Trophoblast cell (in vitro differentiated cells and primary cell): ENCODE measurements at regions not wholly inside any gene's neighbourhood (a gene's known extent, or its start where the extent isn't known, plus 50 kb on each side); places are given as distances from the start of the nearest gene placed in this dataset.

Experiments
- DNase-seq, 2 donors: peaks; one replicate each; pipeline ENCODE4 v3.0.0-alpha.2; 2016
- H2AFZ ChIP-seq: 2 replicates; pipeline ENCODE4 v1.6.1; 2013; ENCODE audit warnings: low read length, moderate library complexity, mild to moderate bottlenecking; ENCODE audit not compliant: insufficient read depth, poor library complexity
- H2AK5ac ChIP-seq: 2 replicates; pipeline ENCODE4 v1.6.1; 2013; ENCODE audit warnings: mild to moderate bottlenecking, low read length
- H2BK120ac ChIP-seq: 2 replicates; pipeline ENCODE4 v1.6.1; 2013; ENCODE audit warnings: low read length, mild to moderate bottlenecking, moderate library complexity; ENCODE audit not compliant: insufficient read depth, poor library complexity
- H2BK12ac ChIP-seq: 2 replicates; pipeline ENCODE4 v1.6.1; 2013; ENCODE audit warnings: mild to moderate bottlenecking, low read length, moderate library complexity
- H2BK5ac ChIP-seq: 2 replicates; pipeline ENCODE4 v1.6.1; 2013; ENCODE audit warnings: low read length, low read depth, moderate library complexity, mild to moderate bottlenecking; ENCODE audit not compliant: poor library complexity
- H3K14ac ChIP-seq: 2 replicates; pipeline ENCODE4 v1.6.1; 2013; ENCODE audit warnings: mild to moderate bottlenecking, low read length
- H3K18ac ChIP-seq: 2 replicates; pipeline ENCODE4 v1.6.1; 2013; ENCODE audit warnings: mild to moderate bottlenecking, low read length
- H3K23ac ChIP-seq: 2 replicates; pipeline ENCODE4 v1.6.1; 2013; ENCODE audit warnings: low read length
- H3K27ac ChIP-seq: 2 replicates; pipeline ENCODE4 v1.5.1; 2013; ENCODE audit warnings: low read depth, mild to moderate bottlenecking, inconsistent platforms, low read length, moderate library complexity
- H3K27me3 ChIP-seq: 2 replicates; pipeline ENCODE4 v1.6.1; 2013; ENCODE audit warnings: inconsistent platforms, mild to moderate bottlenecking, low read length, moderate library complexity; ENCODE audit not compliant: insufficient read depth
- H3K36me3 ChIP-seq, 2 experiments: 1 replicate in 1 of 2; 2 replicates in 1 of 2; pipeline ENCODE4 v1.6.1; 2013; ENCODE audit warnings: low read length in 2 of 2, mild to moderate bottlenecking in 2 of 2, moderate library complexity in 1 of 2; ENCODE audit not compliant: insufficient read depth in 2 of 2, control insufficient read depth in 1 of 2
- H3K4ac ChIP-seq: 2 replicates; pipeline ENCODE4 v1.6.1; 2013; ENCODE audit warnings: low read depth, mild to moderate bottlenecking, low read length, moderate library complexity
- H3K4me1 ChIP-seq, 2 experiments: 1 replicate in 1 of 2; 2 replicates in 1 of 2; pipeline ENCODE4 v1.6.1; 2013; ENCODE audit warnings: low read length in 2 of 2, mild to moderate bottlenecking in 2 of 2, moderate library complexity in 1 of 2; ENCODE audit not compliant: insufficient read depth in 2 of 2, control insufficient read depth in 1 of 2
- H3K4me2 ChIP-seq: 2 replicates; pipeline ENCODE4 v1.6.1; 2013; ENCODE audit warnings: inconsistent platforms, mild to moderate bottlenecking, low read length, moderate library complexity
- H3K4me3 ChIP-seq: 2 replicates; pipeline ENCODE4 v1.5.1; 2013; ENCODE audit warnings: mild to moderate bottlenecking, low read depth, low read length, inconsistent platforms
- H3K79me1 ChIP-seq: one replicate; pipeline ENCODE4 v1.6.1; 2013; ENCODE audit warnings: low read length
- H3K79me2 ChIP-seq: 2 replicates; pipeline ENCODE4 v1.6.1; 2013; ENCODE audit warnings: low read length, mild to moderate bottlenecking; ENCODE audit not compliant: control insufficient read depth, insufficient read depth, poor library complexity
- H3K9ac ChIP-seq: 2 replicates; pipeline ENCODE4 v1.6.1; 2013; ENCODE audit warnings: mild to moderate bottlenecking, low read length
- H3K9me3 ChIP-seq: 2 replicates; pipeline ENCODE4 v1.6.1; 2013; ENCODE audit warnings: low read depth, mild to moderate bottlenecking, control low read depth, inconsistent platforms, low read length; ENCODE audit not compliant: insufficient read depth
- H4K12ac ChIP-seq: 2 replicates; pipeline ENCODE4 v1.6.1; 2013; ENCODE audit warnings: low read depth, mild to moderate bottlenecking, low read length, moderate library complexity
- H4K8ac ChIP-seq: 2 replicates; pipeline ENCODE4 v1.6.1; 2013; ENCODE audit warnings: low read depth, mild to moderate bottlenecking, low read length, moderate library complexity
- H4K91ac ChIP-seq: one replicate; pipeline ENCODE4 v1.6.1; 2013; ENCODE audit warnings: low read depth, mild to moderate bottlenecking, low read length, moderate library complexity
- WGBS: extraction: QIAGEN DNeasy Blood & Tissue Kit; methylation state at CpG from one replicate; pipeline ENCODE4 v1.1.7; 2013; ENCODE audit warnings: missing lambda C conversion rate; ENCODE audit not compliant: insufficient read length, insufficient coverage; ENCODE audit errors: extremely low coverage; 5-methylcytosine and 5-hydroxymethylcytosine counted together

DNA sequence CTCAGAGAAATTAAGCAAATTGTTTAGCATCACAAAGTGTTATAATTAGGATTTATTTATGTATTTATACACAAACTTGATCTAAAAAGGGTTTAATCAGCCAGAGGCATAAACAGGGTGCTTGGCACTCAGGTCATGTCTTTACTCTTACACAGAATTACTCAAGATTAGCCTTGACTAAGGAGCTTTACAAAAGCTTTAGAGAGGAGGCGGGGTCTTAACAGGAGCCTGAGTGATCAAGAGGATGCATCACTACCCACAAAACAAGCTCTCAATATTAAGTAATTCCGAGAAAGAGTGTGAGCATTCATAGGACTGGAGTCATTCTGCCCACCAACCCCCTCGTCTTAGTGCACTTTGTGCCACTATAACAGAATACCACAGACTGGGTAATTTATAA, 103.0 kb downstream of the SPATA19 start:
- Histone ChIP-seq H3K79me1 (no peaks in the 10 kb centered on the region), H3K27me3 (no peaks in the 10 kb centered on the region), H3K9me3 (peaks cover under 1% of the 10 kb centered on the region), H3K23ac (no peak overlapping the region), H3K36me3 (no peaks in the 10 kb centered on the region), H4K8ac (no peak overlapping the region), H4K12ac (no peak overlapping the region), H2AK5ac (no peak overlapping the region), H3K14ac (no peak overlapping the region), H2AFZ (no peak overlapping the region), H3K18ac (no peak overlapping the region), H3K9ac (no peak overlapping the region), H3K79me2 (no peaks in the 10 kb centered on the region), H3K4me1 (no peaks in the 10 kb centered on the region), H3K4me2 (no peak overlapping the region), H4K91ac (no peak overlapping the region), H3K4me3 (no peak overlapping the region), H2BK5ac (no peak overlapping the region), H3K27ac (no peak overlapping the region), H2BK120ac (no peak overlapping the region), H3K4ac (no peak overlapping the region), H2BK12ac (no peak overlapping the region)
- DNase-seq, result no peak
- no CpG with 5 or more reads among the region's 3 CpGs for WGBS

DNA sequence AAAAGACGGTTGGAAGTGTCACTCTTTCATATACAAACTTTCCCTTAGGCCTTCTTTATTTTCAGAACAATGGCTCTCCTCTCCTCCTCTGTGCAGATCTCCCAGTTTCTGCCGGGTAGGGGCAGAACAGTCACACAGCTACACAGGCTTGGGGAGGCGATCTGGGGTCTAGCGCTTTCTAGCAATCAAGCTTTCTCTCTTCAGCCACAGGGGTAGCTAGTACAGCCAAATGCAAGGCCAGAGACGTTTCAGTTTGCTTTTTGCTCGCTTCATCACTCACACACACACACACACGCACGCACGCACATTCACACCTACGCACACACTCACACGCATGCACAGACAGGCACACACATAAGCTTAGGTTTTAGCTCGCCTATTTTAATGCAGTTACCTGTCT, 104.3 kb downstream of the SPATA19 start:
- Histone ChIP-seq H3K9ac (no peak overlapping the region), H3K27ac (no peak overlapping the region), H2BK120ac (no peak overlapping the region), H3K79me2 (no peaks in the 10 kb centered on the region), H3K4ac (no peak overlapping the region), H3K4me2 (no peak overlapping the region), H3K27me3 (no peaks in the 10 kb centered on the region), H4K12ac (no peak overlapping the region), H3K18ac (no peak overlapping the region), H3K4me1 (no peaks in the 10 kb centered on the region), H3K14ac (no peak overlapping the region), H2BK12ac (no peak overlapping the region), H2AFZ (no peak overlapping the region), H3K36me3 (no peaks in the 10 kb centered on the region), H3K9me3 (no peaks in the 10 kb centered on the region), H3K23ac (no peak overlapping the region), H4K8ac (no peak overlapping the region), H4K91ac (no peak overlapping the region), H2AK5ac (no peak overlapping the region), H2BK5ac (no peak overlapping the region), H3K79me1 (no peaks in the 10 kb centered on the region), H3K4me3 (no peak overlapping the region)
- WGBS, result no CpG with 5 or more reads among the region's 12 CpGs
- DNase-seq, result no peak

DNA sequence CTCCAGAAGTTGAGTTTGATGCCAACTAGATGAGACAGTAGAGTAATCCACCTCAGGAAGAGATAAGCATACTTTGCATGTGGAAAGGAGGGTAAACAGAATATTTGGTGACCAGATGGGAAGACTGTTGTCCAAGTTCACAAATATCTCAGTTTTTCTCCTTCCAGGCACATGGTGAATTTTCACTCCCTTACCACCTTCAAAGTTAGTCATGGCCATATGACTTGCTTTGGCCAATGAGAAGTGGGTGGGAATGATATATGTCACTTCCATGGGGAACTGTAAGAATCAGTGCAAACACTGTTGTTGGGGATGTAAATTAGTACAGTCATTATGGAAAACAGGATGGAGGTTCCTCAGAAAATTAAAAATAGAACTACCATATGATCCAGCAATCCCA, 105.8 kb downstream of the SPATA19 start:
- H2AFZ ChIP-seq, result no peak overlapping the region
- H2AK5ac ChIP-seq, result no peak overlapping the region
- no peaks in the 10 kb centered on the region for H3K27me3 ChIP-seq
- H3K23ac ChIP-seq, result no peak overlapping the region
- no peak overlapping the region for H2BK120ac ChIP-seq
- H3K36me3 ChIP-seq, result no peaks in the 10 kb centered on the region
- H3K14ac ChIP-seq, result no peak overlapping the region
- no peak for DNase-seq
- H3K4ac ChIP-seq, result no peak overlapping the region
- no peak overlapping the region for H4K91ac ChIP-seq
- H3K4me3 ChIP-seq, result no peak overlapping the region
- no peaks in the 10 kb centered on the region for H3K9me3 ChIP-seq
- H3K4me2 ChIP-seq, result no peak overlapping the region
- H3K27ac ChIP-seq, result no peak overlapping the region
- H2BK5ac ChIP-seq, result no peak overlapping the region
- no peak overlapping the region for H3K18ac ChIP-seq
- H2BK12ac ChIP-seq, result no peak overlapping the region
- no peak overlapping the region for H3K9ac ChIP-seq
- H3K79me1 ChIP-seq, result no peaks in the 10 kb centered on the region
- no peak overlapping the region for H4K8ac ChIP-seq
- H3K4me1 ChIP-seq, result no peaks in the 10 kb centered on the region
- no peak overlapping the region for H4K12ac ChIP-seq
- no peaks in the 10 kb centered on the region for H3K79me2 ChIP-seq

DNA sequence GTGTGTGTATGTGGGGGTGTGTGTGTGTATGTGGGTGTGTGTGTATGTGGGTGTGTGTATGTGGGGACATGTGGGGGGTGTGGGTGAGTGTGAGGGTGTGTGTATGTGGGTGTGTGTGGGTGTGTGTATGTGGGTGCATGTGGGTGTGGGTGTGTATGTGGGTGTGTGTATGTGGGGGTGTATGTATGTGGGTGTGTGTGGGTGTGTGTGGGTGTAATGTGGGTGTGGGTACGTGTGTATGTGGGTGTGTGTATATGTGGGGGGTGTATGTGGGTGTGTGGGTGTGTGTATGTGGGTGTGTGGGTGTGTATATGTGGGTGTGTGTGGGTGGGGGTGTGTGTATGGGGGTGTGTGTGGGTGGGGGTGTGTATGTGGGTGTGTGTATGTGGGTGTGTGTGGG, 106.7 kb downstream of the SPATA19 start:
- H3K18ac ChIP-seq, result no peak overlapping the region
- no peak overlapping the region for H3K9ac ChIP-seq
- H4K12ac ChIP-seq, result no peak overlapping the region
- H3K27ac ChIP-seq, result no peak overlapping the region
- H3K4me2 ChIP-seq, result no peak overlapping the region
- H3K14ac ChIP-seq, result no peak overlapping the region
- no peak overlapping the region for H3K4me3 ChIP-seq
- H3K36me3 ChIP-seq, result no peaks in the 10 kb centered on the region
- H2AFZ ChIP-seq, result no peak overlapping the region
- no peak overlapping the region for H4K91ac ChIP-seq
- no peaks in the 10 kb centered on the region for H3K4me1 ChIP-seq
- no peak overlapping the region for H2AK5ac ChIP-seq
- WGBS, result no CpG with 5 or more reads among the region's 1 CpG
- no peak overlapping the region for H3K23ac ChIP-seq
- no peaks in the 10 kb centered on the region for H3K9me3 ChIP-seq
- H3K4ac ChIP-seq, result no peak overlapping the region
- no peak for DNase-seq
- no peaks in the 10 kb centered on the region for H3K79me2 ChIP-seq
- no peaks in the 10 kb centered on the region for H3K79me1 ChIP-seq
- no peak overlapping the region for H2BK12ac ChIP-seq
- H3K27me3 ChIP-seq, result no peaks in the 10 kb centered on the region
- H2BK120ac ChIP-seq, result no peak overlapping the region
- H4K8ac ChIP-seq, result no peak overlapping the region
- no peak overlapping the region for H2BK5ac ChIP-seq

DNA sequence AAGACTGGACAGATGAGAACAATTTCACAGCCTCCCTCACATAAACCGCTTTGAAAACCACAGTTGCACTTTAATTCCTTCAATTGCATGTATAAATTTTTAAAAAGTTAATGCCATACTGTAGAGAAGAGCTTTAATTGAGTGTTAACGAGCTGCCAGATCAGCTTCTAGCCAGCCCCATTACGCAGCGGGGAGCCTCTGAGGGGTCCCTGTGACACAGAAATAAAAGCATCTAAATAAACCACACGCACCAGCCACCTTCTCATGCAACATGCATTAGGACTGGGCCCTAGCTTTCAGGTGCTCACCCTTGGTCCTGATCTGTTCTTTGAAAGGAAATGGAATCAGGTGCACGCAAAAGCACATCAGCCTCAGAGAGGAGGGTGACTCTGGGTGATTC, 111.7 kb downstream of the SPATA19 start:
- Histone ChIP-seq H3K18ac (no peak overlapping the region), H2BK12ac (no peak overlapping the region), H3K79me2 (no peaks in the 10 kb centered on the region), H3K4ac (no peak overlapping the region), H3K4me3 (no peak overlapping the region), H2AFZ (no peak overlapping the region), H2BK120ac (no peak overlapping the region), H3K36me3 (no peaks in the 10 kb centered on the region), H3K79me1 (no peaks in the 10 kb centered on the region), H3K27ac (no peak overlapping the region), H3K9ac (no peak overlapping the region), H3K23ac (no peak overlapping the region), H3K4me2 (no peak overlapping the region), H3K4me1 (no peaks in the 10 kb centered on the region), H3K14ac (no peak overlapping the region), H4K8ac (no peak overlapping the region), H2BK5ac (no peak overlapping the region), H2AK5ac (no peak overlapping the region), H3K27me3 (no peaks in the 10 kb centered on the region), H4K12ac (no peak overlapping the region), H3K9me3 (no peaks in the 10 kb centered on the region), H4K91ac (no peak overlapping the region)
- DNase-seq, result no peak
- no CpG with 5 or more reads among the region's 6 CpGs for WGBS
